Fibroblast of villous mesenchyme (primary cell): ENCODE measurements at regions not wholly inside any gene's neighbourhood (a gene's known extent, or its start where the extent isn't known, plus 50 kb on each side); places are given as distances from the start of the nearest gene placed in this dataset.

Source experiments
- DNase-seq: peaks from one replicate; pipeline ENCODE4 v3.0.0-alpha.2; 2010; ENCODE audit warnings: low read depth
- H3K4me3 ChIP-seq: 2 replicates; pipeline ENCODE4 v1.5.1; 2011; ENCODE audit warnings: low read depth, mild to moderate bottlenecking, low read length
- TF ChIP-seq, protein P1 (sequence below): IDR thresholded peaks from 2 replicates; pipeline ENCODE4 v1.5.1; 2012; ENCODE audit warnings: low read depth, mild to moderate bottlenecking, low read length; ENCODE audit not compliant: insufficient read depth

DNA sequence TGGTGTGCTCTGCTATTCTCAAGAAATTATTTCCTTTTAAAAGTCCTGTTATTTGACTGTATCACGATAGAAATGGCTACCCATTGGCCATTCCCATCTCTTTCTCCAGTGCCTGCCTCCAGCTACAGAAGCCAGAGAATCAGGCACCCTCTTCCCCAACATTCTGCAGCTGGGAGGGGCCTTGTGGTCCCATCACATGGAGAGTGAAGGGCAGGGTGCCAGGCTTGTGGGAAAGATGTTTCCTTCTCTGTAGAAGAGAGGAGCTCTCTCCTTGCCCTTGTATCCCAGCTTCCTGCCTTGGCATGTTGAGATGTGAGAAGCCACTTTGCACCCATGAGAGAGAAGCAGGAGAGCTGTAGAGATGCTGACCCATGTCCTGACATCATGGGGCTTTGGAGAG, 465.0 kb downstream of the MTRR start:
- TF ChIP-seq, protein P1, sequence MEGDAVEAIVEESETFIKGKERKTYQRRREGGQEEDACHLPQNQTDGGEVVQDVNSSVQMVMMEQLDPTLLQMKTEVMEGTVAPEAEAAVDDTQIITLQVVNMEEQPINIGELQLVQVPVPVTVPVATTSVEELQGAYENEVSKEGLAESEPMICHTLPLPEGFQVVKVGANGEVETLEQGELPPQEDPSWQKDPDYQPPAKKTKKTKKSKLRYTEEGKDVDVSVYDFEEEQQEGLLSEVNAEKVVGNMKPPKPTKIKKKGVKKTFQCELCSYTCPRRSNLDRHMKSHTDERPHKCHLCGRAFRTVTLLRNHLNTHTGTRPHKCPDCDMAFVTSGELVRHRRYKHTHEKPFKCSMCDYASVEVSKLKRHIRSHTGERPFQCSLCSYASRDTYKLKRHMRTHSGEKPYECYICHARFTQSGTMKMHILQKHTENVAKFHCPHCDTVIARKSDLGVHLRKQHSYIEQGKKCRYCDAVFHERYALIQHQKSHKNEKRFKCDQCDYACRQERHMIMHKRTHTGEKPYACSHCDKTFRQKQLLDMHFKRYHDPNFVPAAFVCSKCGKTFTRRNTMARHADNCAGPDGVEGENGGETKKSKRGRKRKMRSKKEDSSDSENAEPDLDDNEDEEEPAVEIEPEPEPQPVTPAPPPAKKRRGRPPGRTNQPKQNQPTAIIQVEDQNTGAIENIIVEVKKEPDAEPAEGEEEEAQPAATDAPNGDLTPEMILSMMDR, result no peak
- H3K4me3 ChIP-seq, result no peak overlapping the region
- DNase-seq, result no peak

DNA sequence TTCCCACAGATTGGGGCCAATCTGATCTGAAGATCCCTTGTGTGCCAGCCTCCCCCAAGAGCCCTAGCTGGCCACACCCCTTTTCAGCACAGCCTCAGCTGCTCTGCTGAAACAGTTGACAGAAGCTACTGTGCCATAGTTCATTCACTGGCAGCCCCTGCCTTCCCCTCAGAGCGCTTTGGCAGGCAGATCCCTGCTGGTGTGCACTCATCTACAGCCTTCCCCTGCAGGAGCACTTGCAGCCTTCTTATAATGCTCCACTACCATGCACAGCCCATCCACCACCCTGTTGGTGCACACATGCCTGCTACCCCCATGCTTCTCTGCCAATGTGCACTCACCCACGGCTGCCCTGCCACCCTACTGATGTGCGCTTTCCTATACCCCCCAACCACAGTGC, 471.3 kb downstream of the MTRR start:
- no peak for DNase-seq
- no peak overlapping the region for H3K4me3 ChIP-seq
- TF ChIP-seq, protein P1, result no peak

DNA sequence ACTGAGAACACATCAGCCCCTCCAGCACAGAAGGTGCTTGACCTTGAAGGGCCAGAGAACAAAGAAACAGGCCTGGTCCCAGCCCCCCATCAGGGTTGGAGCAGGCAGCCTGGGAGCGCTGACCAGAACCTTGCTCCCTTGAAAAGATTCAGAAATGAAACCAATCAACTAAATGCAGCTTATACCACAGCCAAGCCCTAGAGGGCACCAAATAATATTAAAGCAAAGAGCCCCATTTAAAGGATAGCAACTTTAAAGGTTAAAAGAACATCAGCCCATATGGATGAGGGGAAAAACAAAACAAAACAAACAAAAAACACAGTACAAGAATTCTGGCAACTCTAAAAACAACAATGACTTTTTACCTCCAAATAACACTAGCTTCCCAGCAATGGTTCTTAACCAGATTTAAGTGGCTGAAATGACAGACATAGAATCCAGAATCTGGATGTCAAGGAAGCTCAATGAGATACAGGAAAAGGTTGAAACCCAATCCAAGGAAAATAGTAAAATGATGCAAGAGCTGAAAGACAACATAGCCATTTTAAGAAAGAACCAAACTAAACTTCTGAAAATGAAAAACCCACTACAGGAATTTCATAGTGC, 471.9 kb downstream of the MTRR start:
- DNase-seq, result peak; percentile 6
- no peak overlapping the region for H3K4me3 ChIP-seq
- TF ChIP-seq, protein P1, result peak; percentile 32

DNA sequence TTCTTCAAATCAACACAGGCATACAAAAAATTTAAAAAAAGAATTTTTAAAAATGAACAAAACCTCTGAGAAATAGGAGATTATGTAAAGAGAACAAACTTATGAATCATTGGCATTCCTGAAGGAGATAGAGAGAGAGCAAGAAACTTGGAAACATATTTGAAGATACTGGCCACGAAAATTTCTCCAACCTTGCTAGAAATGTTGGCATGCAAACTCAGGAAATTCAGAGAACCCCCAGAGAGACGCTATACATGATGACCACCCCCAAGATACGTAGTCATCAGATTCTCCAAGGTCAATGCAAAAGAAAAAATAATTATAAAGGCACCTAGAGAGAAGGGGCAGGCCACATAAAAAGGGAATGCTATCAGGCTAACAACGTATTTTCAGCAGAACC, 472.5 kb downstream of the MTRR start:
- TF ChIP-seq, protein P1, result no peak
- DNase-seq, result no peak
- no peak overlapping the region for H3K4me3 ChIP-seq

DNA sequence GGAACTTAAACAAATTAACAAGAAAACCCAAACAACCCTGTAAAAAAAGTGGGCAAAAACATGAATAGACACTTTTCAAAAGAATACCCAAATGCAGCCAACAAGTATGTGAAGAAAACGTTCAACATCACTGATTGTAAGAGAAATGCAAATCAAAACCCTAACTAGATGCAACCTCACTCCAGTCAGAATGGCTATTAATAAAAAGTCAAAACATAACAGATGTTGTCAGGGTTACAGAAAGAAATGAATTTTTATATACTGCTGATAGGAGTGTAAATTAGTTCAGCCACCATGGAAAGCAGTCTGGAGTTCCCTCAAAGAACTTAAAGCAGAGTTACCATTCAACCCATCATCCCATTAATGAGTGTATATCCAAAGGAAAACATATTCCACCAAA, 479.0 kb downstream of the MTRR start:
- no peak for DNase-seq
- TF ChIP-seq, protein P1, result no peak
- H3K4me3 ChIP-seq, result no peak overlapping the region

DNA sequence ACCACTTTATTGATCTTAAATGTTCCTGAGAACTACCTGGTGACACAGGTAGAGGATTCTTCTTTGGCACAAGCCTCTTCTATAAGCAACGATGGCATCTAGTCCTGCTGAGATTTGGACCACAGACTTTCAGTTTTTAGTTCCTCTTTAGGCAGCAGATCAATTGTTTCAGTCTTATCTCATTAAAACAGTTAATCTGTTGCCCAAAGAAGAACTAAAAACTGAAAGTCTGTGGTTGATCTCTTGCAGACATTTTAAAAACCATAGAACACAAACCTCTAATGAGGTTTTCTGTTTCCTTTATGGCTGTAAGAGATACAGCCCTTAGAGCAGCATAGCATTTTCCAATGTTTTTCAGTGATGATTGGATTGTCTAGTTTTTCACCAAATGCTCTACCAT, 480.9 kb downstream of the MTRR start:
- H3K4me3 ChIP-seq, result no peak overlapping the region
- DNase-seq, result no peak
- TF ChIP-seq, protein P1, result no peak
